ENCODE measurements at regions not wholly inside any gene's neighbourhood (a gene's known extent, or its start where the extent isn't known, plus 50 kb on each side); places are given as distances from the start of the nearest gene placed in this dataset.

DNA sequence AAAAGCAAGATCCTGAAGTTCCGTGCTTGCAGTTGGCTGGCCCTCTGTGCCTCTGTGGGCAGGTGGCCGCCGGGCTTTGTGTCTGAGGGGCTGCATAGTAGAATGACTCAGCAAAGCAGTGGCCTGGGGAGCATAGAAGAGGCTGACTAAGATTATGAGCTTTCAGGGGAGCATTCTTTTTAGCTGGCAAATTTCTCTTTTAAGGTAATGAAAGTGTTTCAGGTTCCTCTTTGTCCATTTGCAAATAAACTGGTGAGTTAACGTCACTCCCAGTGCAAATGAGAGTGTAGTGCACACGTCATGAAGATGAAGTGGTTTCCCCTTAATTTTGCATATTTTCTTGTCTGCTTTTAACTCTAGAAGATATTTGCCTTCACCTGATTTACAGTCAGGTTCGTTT lies 98.6 kb downstream of the BCL2L11 start:
- intact Hi-C loops (cut with DNase I) = no loop called here
- ATAC-seq (no peak), DNase-seq (no peak)

DNA sequence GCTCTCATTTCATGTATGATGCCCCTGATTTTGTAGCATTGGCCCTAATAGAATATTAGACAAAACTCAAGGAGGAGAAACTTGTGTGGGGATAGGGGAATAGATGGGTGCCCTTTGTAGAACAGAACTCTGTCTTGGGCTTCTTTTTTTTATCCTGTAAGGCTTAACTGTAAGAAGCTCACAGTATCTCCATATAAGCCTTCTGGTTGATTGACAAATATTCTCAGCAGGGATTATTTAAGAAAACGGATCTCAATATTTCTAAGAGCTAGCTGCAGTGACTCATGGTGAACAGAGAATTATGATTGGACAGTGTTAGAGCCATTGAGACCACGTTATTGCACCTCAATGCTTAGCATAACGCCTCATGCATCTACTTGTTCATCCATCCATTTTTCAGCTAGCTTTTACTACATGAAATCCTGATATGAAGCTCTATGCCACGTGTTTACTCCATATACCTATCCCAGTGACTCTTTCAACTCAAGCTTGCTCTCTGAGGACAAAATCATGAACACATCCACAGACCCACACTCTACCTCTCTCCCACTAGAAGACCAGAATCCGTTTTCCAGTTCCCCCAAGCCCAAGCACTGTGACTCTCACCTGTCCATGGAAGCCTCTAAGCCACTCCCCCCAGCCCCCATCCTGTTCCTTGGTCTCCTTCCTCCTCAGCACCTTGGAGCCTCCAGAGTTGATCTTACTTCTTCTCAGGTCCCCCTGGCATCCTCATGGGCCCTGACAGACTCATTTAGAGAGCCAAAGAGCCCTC lies 99.2 kb downstream of the BCL2L11 start:
- intact Hi-C loops (cut with DNase I) = no loop called here

DNA sequence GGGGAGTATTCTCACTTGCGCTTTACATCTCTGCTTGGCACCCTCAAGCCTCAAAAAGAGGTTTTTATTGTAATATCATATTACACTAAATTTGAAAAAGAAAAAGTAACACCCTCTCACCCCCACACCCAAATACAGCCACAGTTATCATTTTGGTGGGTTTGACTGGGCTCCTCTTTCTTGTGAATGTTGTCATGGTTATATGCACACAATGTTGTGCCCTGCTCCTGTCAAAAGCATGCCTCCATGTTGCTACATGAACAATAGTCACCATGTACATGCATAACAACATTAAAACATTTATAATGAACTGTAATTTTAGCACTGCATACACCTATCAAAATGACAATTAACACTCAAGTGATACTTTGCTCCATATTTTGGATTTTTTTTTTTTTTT lies 100.2 kb downstream of the BCL2L11 start:
- ATAC-seq = no peak
- intact Hi-C loops (cut with DNase I) = no loop called here
- DNase-seq = no peak

More for the DNA sequence above, 99.2 kb downstream of the BCL2L11 start:
- ATAC-seq (no peak), DNase-seq (no peak)

DNA sequence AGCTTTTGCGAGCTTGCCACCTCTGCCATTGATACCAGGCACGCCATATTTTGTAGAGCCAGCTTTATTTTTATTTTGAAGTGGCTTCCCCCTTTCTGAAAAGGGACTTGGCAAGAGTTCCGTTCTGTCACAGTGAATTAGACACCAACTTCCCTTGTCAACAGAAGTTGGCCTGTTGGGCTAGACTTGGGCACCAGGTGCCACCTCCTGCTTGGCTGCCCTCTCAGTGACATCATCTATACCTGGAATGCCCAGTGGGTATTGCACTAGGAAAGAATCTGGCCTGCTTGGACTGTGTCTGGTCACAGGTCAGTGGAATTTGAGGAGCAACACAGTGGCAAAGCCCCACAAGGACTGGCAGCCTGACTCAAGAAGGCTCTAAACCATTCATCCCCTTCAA lies 101.0 kb downstream of the BCL2L11 start:
- intact Hi-C loops (cut with DNase I) = no loop called here
- DNase-seq (no peak), ATAC-seq (no peak)

DNA sequence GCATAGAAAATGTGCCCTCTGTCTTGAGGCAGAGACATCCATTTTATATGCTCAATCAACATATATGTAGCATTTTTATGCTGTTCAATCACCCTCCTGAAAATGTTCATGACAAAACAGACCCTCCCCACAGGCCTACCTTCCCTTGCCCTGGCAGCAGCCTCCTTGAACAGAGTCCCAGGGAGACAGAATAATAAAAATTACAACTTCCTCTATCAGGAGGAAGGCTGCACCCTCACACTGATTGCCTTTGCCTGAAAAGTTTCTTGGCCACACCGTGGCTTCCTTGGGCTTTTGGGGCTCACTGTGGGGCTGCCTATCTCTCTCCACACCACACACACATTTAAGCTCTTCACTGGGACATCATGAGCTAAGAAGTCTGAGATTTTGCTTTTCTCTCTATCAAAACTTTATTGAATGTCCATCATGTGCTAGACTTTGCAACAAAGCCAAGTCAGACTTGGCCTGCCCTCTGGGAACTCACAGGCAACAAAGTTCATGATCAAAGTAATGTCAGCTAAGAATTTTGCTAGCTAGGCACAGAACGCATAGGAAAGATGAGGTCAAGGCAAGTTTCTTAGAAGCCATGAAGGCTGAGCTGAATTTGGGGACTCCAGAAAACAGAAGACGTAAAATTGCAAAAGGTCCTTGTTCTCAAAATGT lies 101.6 kb downstream of the BCL2L11 start:
- intact Hi-C loops (cut with DNase I) = no loop called here
- DNase-seq = no peak
- no peak for ATAC-seq

DNA sequence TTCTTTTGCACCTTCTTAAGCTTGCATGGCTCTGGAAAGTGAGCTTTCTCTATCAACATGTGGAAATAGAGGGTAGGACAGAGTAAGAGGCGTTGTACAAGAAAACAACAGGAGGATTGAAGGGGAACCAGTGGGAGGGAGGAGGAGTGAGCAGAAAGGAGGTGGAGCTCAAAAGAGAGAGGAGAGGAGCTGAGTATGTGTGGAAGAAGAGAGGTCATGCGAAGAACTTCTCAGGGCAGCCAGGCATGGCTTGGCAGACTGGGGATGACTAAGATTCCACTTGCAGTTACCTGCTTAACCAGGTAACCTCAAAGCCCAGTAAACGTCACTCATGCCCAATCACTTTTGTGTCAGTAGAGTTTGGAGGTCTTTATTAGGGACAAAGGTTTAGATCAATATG lies 105.1 kb downstream of the BCL2L11 start:
- no peak for ATAC-seq
- intact Hi-C loops (cut with DNase I) = no loop called here
- no peak for DNase-seq

DNA sequence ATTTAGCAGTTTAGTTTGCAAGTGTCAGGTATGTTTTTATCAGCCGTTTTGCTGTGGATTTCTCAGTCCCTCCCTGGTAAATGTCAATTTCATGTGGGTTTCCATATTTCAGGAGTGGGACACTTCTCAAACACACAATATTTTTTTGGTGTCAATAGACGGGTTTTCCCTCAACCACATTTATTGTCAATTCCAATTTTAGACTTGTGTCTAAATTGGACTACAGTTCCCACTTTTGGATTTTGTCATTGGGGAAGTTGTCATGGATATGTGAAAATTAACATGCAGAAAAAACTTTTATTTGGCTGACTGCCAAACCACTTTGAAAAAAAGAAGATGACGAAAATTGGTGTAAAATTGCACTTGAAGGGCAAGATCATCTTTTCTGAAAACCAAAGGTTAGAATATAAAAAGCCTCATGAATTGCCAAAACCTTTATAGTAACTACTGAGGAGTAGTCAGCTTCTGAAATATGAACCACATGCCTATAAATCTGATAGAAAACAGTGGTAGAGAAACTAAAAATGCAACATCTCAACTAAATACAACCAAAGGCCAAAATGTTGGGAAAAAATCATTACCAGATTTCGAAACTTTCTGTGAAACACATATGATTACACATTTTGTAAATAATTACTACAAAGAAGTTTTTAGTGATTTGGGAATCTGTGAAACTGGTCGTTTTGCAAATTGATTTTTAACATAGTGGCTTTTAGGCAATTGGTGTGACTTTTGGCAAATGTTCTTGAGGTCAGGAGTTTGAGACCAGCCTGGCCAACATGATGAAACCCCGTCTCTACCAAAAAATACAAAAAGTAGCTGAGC lies 106.4 kb downstream of the BCL2L11 start:
- intact Hi-C loops (cut with DNase I) = no loop called here
- ATAC-seq (no peak), DNase-seq (no peak)

DNA sequence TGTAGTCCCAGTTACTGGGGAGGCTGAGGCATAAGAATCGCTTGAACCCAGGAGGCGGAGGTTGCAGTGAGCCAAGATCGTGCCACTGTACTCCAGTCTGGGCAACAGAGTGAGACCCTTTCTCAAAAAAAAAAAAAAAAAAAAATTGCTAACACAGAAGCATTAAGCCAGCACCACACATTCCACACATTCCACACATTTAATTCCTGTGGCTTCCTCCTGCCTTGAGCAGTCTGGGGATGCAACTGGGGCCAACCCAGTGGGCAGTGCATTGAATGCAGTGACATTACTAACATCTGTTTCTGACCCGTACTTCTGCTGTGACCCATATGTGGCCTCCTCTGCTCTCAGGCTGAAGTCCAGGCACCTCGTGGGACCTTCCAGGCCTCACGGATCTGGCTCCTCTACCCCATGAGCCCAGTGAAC lies 107.0 kb downstream of the BCL2L11 start:
- DNase-seq (no peak), ATAC-seq (no peak)
- intact Hi-C loops (cut with DNase I) = no loop called here

DNA sequence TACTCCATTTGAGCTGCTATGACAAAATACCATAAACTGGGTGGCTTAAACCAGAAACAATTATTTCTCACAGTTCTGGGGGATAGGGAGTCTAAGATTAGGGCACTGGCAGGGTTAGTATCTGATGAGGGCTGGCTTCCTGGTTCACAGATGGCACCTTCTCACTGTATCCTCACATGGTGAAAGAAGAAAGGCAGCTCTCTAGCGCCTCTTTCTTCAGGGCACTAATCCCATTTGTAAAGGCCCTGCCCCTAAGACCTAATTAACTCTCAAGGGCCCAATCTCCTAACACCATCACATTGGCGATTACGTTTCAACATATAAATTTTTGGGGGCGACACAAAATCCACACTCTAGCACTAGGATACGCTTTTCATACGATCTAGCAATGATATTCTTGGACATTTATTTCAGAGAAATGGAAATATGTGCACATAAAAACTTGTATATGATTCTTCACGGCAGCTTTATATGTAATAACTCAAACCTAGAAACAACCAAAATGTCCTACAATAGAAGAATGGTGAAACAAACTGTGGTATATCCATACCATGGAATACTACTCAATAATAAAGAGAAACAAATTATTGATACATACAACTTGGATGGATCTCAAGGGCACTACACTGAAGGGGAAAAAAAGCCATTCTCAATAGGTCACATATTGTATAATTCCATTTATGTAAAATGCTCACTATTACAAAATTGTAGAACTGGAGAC lies 111.0 kb downstream of the BCL2L11 start:
- DNase-seq = no peak
- intact Hi-C loops (cut with DNase I) = no loop called here
- ATAC-seq = no peak

DNA sequence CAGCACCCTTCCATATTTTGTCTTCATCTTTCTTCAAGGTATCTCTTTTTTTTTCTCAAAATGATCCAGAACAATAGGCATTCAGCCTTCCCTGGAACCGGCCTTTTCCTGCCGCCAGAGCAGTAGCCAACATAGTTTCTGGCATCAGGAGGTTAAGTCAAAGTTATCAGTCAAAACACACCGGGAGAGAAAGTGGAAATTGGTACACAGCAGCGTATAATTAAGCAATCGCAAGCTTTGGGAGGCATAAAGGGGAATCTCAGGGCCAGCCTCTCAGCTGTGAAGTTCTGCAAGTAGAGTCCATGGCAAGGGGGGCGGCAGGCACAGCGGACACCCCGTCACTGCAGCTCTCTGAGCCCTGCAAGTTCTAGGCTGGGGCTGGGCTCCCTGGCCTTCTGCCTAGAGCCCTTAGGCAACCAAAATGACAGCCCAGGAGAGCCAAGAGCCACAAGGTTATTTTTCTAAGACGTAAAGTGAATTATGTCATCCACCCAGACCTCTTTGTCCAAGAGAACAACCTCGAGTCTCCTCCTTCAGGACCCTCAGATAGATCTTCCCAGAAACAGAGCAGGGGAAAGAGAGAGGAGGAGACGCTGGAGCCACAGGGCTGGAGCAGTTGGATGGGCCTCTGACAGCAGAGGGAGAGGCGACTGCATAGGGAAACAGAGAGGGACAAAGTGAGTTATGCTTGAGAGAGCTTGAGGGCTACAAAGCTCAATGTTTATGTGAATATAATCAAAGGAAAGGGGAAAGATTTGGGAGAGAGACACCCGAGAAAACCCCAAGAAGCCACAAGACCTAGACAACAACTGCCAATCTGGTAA lies 114.7 kb downstream of the BCL2L11 start:
- peak in 1 of 2 donors; percentile 48 for ATAC-seq
- intact Hi-C loops (cut with DNase I) = no loop called here

DNA sequence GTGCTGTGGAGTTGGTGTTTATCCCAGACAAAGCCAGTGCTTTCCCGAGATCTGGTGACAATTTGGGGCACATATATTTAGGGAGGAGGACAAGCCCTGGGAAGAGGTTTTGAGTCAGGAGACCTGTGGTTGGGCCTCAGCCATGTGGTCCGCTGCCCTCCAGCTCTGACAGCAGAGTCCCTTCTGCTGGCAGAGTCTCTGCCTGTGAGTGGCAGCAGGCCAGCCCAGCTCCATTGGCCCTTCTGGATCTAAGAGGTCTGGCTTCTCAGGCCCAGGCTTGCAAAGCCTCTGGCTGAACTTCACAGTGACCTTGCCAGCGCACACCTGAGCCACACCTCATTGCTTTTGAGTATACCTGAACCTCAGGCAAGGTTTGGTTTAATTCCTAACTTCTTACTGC lies 115.3 kb downstream of the BCL2L11 start:
- peak; percentile 90 to 91 for ATAC-seq

More for the DNA sequence above, 114.7 kb downstream of the BCL2L11 start:
- no peak for DNase-seq

DNA sequence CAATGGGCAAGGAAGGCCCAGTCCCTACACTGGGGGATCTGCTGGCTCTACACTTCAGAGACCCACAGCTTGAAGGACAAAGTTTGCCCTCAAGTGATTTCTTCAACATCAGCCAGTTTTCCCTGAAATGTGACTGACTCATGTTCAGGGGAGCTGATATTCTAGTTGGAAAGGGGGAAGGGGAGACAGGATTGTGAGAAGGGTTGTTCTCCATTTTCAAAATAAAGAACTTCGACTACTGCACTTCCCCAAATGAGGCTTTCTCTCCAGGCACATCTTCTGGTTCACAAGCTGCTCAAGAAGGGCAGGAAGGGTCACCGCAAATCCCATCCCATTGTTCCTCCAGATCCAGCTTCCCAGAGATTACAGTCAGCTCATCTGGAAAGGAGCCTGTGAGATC lies 117.6 kb downstream of the BCL2L11 start:
- no peak for ATAC-seq
- no peak for DNase-seq
- intact Hi-C loops (cut with DNase I) = no loop called here

More for the DNA sequence above, 115.3 kb downstream of the BCL2L11 start:
- peak; percentile 65 for DNase-seq
- intact Hi-C loops (cut with DNase I) = no loop called here

DNA sequence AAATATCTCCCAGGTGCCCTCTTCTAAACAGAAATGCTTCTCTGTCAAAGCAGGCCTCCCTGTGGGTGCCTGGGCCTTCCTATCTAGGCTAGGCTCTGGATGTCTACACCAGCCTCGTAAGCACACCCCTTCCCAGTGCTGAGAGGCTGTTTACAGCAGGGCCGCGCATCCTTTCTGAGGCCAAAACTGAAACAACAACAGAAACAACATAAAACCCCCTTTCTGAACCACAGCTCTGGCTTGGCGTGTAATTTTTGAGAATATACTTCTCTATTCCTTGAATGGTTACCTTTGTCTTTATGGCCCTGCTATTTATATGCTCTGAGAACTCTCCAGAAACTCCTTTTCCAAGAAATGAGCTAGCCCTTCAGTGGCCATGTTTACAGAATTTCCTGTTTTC lies 118.4 kb downstream of the BCL2L11 start:
- intact Hi-C loops (cut with DNase I) = no loop called here
- no peak for ATAC-seq
- DNase-seq = no peak

DNA sequence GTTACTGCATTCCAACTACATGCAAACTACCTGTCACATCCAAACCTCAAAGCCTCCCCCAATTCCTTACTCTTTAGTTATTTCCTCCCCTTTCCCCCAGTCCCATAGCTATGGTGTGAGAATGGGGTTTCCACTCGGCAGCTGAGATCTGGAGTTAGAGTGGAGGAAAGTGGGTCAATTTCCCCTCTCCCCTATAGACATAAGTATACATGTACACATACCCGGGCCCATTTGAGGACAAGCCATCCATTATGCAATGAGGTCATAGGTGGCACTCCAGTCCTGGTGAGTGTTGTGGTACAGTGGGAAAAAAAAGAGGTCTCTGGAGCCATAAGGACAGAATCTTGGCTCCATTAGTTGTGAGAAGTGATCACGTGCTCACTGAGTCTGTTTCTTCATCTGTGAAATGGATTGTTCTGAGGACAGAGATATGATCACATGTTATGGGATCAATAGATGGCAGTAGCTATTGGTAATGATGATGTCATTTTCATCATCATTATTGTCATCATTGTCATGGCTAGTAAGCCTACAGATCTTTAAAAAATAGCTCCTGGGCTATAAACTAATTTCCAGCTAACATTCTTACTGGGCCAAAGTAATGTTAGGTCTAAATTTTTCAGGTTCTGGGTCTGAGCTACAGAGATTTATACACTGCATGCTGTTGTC lies 119.0 kb downstream of the BCL2L11 start:
- DNase-seq = no peak
- ATAC-seq = no peak
- intact Hi-C loops (cut with DNase I) = no loop called here

DNA sequence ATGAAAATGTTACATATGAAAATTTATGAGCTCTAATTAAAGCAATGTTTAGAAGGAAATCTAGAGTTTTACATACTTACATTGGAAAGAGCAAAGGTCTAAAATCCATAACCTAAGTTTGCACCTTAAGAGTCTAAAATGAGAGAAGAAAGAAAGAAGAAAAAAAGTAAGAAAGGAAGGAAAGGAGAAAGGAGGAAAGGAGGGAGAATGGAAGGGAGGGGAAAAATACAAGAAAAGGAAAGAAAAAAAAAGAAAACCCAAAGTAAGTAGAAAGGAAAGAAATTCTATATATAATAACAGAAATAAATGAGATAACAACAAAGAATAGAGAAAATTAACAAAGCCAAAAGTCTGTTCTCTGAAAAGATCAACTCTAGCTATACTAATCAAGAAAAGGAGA lies 122.6 kb downstream of the BCL2L11 start:
- ATAC-seq (no peak), DNase-seq (no peak)
- intact Hi-C loops (cut with DNase I) = no loop called here

DNA sequence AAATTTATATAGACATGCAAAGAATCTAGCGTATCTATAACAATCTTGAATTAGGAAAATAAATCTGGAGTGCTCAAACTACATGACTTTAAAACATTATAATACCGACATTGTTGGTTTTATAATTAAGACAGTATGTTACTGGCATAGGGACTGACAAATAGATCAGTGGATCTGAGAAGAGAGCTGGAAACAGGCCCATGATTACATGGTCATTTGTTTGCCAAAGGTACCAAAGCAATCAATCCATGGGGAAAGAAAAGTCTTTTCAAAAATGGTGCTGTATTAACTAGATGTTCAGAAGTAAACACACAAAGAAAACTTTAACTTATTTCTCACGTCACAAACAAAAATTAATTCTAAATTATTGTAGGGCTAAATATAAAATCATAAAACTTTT lies 124.2 kb downstream of the BCL2L11 start:
- no peak for DNase-seq

DNA sequence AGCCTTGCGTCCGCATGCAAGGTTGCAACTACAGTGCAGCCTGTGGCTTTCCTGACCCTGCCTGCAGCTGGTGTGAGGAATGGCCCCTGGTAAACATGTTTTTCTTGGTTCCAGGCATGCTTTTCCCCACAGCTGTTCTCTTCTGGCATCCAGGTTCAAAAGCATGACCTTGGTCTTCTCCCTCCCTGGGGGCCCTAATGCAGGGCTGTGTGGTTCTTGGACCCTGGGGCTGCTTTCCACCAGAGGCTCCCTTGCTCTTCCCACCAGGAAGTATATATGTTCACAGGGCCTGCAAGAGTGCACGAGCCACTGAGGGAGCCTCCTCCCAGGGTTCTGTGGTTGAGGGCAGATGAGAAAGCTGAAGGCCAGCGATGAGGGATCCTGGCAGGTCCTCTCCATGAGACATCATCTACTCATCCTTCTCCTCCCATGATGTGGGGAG lies 125.9 kb downstream of the BCL2L11 start:
- ATAC-seq = no peak
- intact Hi-C loops (cut with DNase I) = no loop called here
- DNase-seq = no peak

More for the DNA sequence above, 124.2 kb downstream of the BCL2L11 start:
- ATAC-seq = no peak
- intact Hi-C loops (cut with DNase I) = no loop called here

DNA sequence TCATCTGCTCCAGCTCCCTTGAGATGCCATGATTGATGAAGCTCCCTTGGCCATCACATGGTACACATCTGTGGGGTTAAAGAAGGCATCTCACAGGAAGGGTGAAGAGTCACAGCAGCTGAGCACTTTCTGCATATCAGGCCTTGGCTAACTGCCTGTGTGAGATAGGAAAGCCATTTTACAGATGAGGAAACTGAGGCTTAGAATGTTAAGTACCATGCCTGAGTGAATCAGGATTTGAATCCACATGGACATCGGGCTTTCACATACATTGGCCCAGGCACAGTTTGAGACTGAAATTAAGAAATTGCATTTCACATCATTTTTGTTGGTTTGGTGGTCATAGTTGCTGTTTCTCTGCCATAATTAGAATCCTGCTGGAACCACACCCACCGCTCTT lies 126.8 kb downstream of the BCL2L11 start:
- DNase-seq (no peak), ATAC-seq (no peak)
- intact Hi-C loops (cut with DNase I) = no loop called here
